Bronchial epithelial cell (primary cell): ENCODE measurements at regions not wholly inside any gene's neighbourhood (a gene's known extent, or its start where the extent isn't known, plus 50 kb on each side); places are given as distances from the start of the nearest gene placed in this dataset.
"Not testable (repeated sequence)": the region's sequence is repeated elsewhere in the genome, so short reads cannot be mapped to it uniquely, and the experiment has no call there.

Source experiments
- DNase-seq: peaks from one replicate; pipeline ENCODE4 v3.0.0-alpha.2; 2010; ENCODE audit warnings: low read depth
- FAIRE-seq: peaks from 2 replicates; lab custom pipeline; 2011; peaks lifted over from hg19 to GRCh38; lab: Jason Lieb, UNC
- H3K27me3 ChIP-seq: 2 replicates; pipeline ENCODE4 v1.5.1; 2011; ENCODE audit warnings: low read length; ENCODE audit not compliant: control insufficient read depth, insufficient read depth
- H3K36me3 ChIP-seq: 2 replicates; pipeline ENCODE4 v1.5.1; 2011; ENCODE audit warnings: low read length; ENCODE audit not compliant: control insufficient read depth, insufficient read depth
- H3K4me3 ChIP-seq: 2 replicates; pipeline ENCODE4 v1.5.1; 2011; ENCODE audit warnings: mild to moderate bottlenecking, low read depth, low read length, control low read depth
- CTCF ChIP-seq: IDR thresholded peaks from 2 replicates; pipeline ENCODE4 v1.5.1; 2011; ENCODE audit warnings: mild to moderate bottlenecking, moderate library complexity, low read length, control low read depth, inconsistent platforms; ENCODE audit not compliant: insufficient read depth, severe bottlenecking

GRCh38 chr4:67394879-67395278 is 150.4 kb downstream of the CENPC start:
- Histone ChIP-seq H3K36me3 (no peaks in the 10 kb centered on the region), H3K27me3 (no peaks in the 10 kb centered on the region), H3K4me3 (no peak overlapping the region)
- no peak for DNase-seq
- no peak for FAIRE-seq
- no peak for TF ChIP-seq CTCF

- Histone ChIP-seq H3K27me3 (no peaks in the 10 kb centered on the region), H3K4me3 (no peak overlapping the region), H3K36me3 (no peaks in the 10 kb centered on the region)
- TF ChIP-seq CTCF: peak; percentile 27
- FAIRE-seq (no peak), DNase-seq (peak; percentile 41)
These were observed 151.5 kb downstream of the CENPC start for GRCh38 chr4:67393699-67394281.

GRCh38 chr4:67393007-67393406 is 152.3 kb downstream of the CENPC start:
- DNase-seq: no peak
- no peak for TF ChIP-seq CTCF
- Histone ChIP-seq H3K4me3 (no peak overlapping the region), H3K27me3 (no peaks in the 10 kb centered on the region), H3K36me3 (no peaks in the 10 kb centered on the region)
- FAIRE-seq: no peak

GRCh38 chr4:67381406-67381804 is 163.9 kb downstream of the CENPC start:
- not testable (repeated sequence) for H3K36me3 ChIP-seq, FAIRE-seq, DNase-seq

GRCh38 chr4:67380702-67381405 is 164.4 kb downstream of the CENPC start:
- not testable (repeated sequence) for H3K36me3 ChIP-seq, H3K4me3 ChIP-seq, DNase-seq, H3K27me3 ChIP-seq, FAIRE-seq

More at GRCh38 chr4:67381406-67381804, 163.9 kb downstream of the CENPC start:
- H3K27me3 ChIP-seq, H3K4me3 ChIP-seq: not testable (repeated sequence)

- Histone ChIP-seq H3K36me3 (no peaks in the 10 kb centered on the region), H3K4me3 (no peak overlapping the region), H3K27me3 (no peaks in the 10 kb centered on the region)
- no peak for TF ChIP-seq CTCF
- FAIRE-seq (no peak), DNase-seq (no peak)
These were observed 165.1 kb downstream of the CENPC start for GRCh38 chr4:67380154-67380553.
